ENCODE measurements at regions not wholly inside any gene's neighbourhood (a gene's known extent, or its start where the extent isn't known, plus 50 kb on each side); places are given as distances from the start of the nearest gene placed in this dataset.

GRCh38 chr17:68734931-68735330 lies 133.8 kb upstream of the FAM20A start:
- Histone ChIP-seq H3K4me3 (ENCODE audit: low read length in 3 of 3) (no peak overlapping the region), H3K9ac (ENCODE audit: low read length in 3 of 3) (no peak overlapping the region), H3K9me3 (ENCODE audit: control insufficient read depth in 2 of 3, insufficient read depth in 1 of 3, low read length in 3 of 3) (no peaks in the 10 kb centered on the region), H3K4me1 (ENCODE audit: control insufficient read depth in 2 of 3, insufficient read depth in 2 of 3, low read depth in 1 of 3, low read length in 3 of 3) (peaks cover 0 to 6% (median 4%) of the 10 kb centered on the region in 3 donors), H3K27ac (ENCODE audit: low read depth in 2 of 2, low read length in 2 of 2) (no peak overlapping the region), H3K36me3 (ENCODE audit: control insufficient read depth in 2 of 3, insufficient read depth in 3 of 3, low read length in 3 of 3) (no peaks in the 10 kb centered on the region), H3K27me3 (ENCODE audit: control insufficient read depth, insufficient read depth, low read length) (no peaks in the 10 kb centered on the region)
- FAIRE-seq, result no peak
- TF ChIP-seq CTCF (IDR thresholded peaks at IDR 0.05; ENCODE audit: borderline replicate concordance, extremely low read depth, insufficient read depth), result no peak
- peak in 1 of 5 donors; percentile 41 for DNase-seq
- intact Hi-C loops (cut with DNase I), result no loop called here

- intact Hi-C loops (cut with DNase I), result no loop called here
- H3K4me1 ChIP-seq (ENCODE audit: control insufficient read depth in 2 of 3, insufficient read depth in 2 of 3, low read depth in 1 of 3, low read length in 3 of 3), result peaks cover 0 to 6% (median 4%) of the 10 kb centered on the region in 3 donors
- FAIRE-seq (no peak), DNase-seq (no peak)
- H3K9me3 ChIP-seq (ENCODE audit: control insufficient read depth in 2 of 3, insufficient read depth in 1 of 3, low read length in 3 of 3), result no peaks in the 10 kb centered on the region
- no peak overlapping the region for H3K9ac ChIP-seq (ENCODE audit: low read length in 3 of 3)
- no peak overlapping the region for H3K4me3 ChIP-seq (ENCODE audit: low read length in 3 of 3)
- no peaks in the 10 kb centered on the region for H3K27me3 ChIP-seq (ENCODE audit: control insufficient read depth, insufficient read depth, low read length)
- no peak for TF ChIP-seq CTCF (IDR thresholded peaks at IDR 0.05; ENCODE audit: borderline replicate concordance, extremely low read depth, insufficient read depth)
- H3K36me3 ChIP-seq (ENCODE audit: control insufficient read depth in 2 of 3, insufficient read depth in 3 of 3, low read length in 3 of 3), result no peaks in the 10 kb centered on the region
- no peak overlapping the region for H3K27ac ChIP-seq (ENCODE audit: low read depth in 2 of 2, low read length in 2 of 2)
Measured at GRCh38 chr17:68734187-68734900, 133.2 kb upstream of the FAM20A start.

- no peaks in the 10 kb centered on the region for H3K27me3 ChIP-seq (ENCODE audit: control insufficient read depth, insufficient read depth, low read length)
- peak overlapping the region in 1 of 2 donors; percentile 10 for H3K27ac ChIP-seq (ENCODE audit: low read depth in 2 of 2, low read length in 2 of 2)
- TF ChIP-seq CTCF (IDR thresholded peaks at IDR 0.05; ENCODE audit: borderline replicate concordance, extremely low read depth, insufficient read depth), result no peak
- intact Hi-C loops (cut with DNase I), result no loop called here
- DNase-seq, result no peak
- no peak overlapping the region for H3K4me3 ChIP-seq (ENCODE audit: low read length in 3 of 3)
- peaks cover 0 to 6% (median 4%) of the 10 kb centered on the region in 3 donors for H3K4me1 ChIP-seq (ENCODE audit: control insufficient read depth in 2 of 3, insufficient read depth in 2 of 3, low read depth in 1 of 3, low read length in 3 of 3)
- H3K9ac ChIP-seq (ENCODE audit: low read length in 3 of 3), result no peak overlapping the region
- no peak for FAIRE-seq
- H3K36me3 ChIP-seq (ENCODE audit: control insufficient read depth in 2 of 3, insufficient read depth in 3 of 3, low read length in 3 of 3), result no peaks in the 10 kb centered on the region
- H3K9me3 ChIP-seq (ENCODE audit: control insufficient read depth in 2 of 3, insufficient read depth in 1 of 3, low read length in 3 of 3), result no peaks in the 10 kb centered on the region
Measured at GRCh38 chr17:68733241-68734176, 132.3 kb upstream of the FAM20A start.

Measured in kidney (tissue), 13 donors.